HG03575 (cell line): ENCODE measurements at regions not wholly inside any gene's neighbourhood (a gene's known extent, or its start where the extent isn't known, plus 50 kb on each side); places are given as distances from the start of the nearest gene placed in this dataset.
"Not testable (repeated sequence)": the region's sequence is repeated elsewhere in the genome, so short reads cannot be mapped to it uniquely, and the experiment has no call there.

Experiments
- ATAC-seq: cut with Tn5 transposase; IDR thresholded peaks from one replicate; pipeline ENCODE4 v1.9.1; 2021; ENCODE audit not compliant: unreplicated experiment, insufficient number of reproducible peaks, low FRiP score; ENCODE audit errors: extremely low read depth

DNA sequence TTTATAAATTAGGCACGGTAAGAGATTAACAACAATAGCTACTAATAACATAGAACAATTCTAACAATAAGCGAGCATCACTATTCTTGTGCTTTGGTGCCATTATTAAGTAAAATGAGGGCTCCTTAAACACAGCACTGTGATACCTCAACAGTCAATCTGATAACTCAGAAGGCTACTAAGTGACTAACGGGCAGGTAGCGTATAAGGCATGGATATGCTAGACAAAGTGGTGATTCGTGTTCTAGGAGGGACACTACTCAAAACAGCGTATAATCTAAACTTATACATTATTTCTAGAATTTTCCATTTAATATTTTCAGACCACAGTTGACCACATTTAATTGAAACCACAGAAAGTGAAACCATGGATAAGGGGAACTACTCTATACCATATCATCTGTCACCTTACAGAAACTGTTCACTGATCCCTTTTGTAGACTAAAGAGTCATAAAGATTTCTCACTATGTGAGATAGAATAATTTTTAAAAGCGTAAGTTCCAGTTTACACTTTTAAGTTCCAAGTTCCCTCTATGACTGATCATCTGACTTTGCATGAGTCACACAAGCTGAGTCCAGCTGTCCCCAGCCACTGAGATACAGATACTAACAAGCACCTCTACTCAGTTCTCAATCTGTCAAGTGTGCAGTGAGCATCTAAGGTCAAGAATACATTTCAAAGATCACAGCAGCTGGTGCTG is 181.9 kb downstream of the SPATA31A6 start:
- peak; percentile 80 for ATAC-seq

DNA sequence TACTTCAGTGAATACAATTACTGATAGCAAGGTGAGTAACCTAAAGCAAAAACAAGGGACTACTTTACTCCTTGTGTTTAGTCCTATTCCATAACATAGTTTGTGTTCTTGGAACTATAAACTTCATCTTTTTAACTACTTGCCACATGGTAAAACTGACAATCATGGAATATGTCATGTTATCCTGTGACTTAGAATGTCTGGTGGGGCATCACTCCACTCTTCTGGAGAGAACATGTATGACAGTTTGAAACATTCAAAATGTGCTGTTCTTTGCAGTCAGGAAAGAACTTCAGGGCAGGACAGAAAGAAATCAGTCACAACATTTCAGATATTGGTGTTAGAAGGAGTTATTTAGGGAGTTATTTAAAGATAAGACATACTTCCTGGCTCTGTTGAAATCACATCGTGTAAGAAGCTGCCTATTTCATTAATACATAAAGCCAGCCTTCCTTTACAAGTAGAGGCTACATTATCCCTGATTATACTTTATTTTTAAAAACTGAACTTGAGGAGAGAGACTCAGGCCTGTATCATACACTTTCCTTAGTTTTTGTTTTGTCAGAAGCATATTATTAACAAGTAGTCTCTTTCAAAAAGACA is 184.9 kb downstream of the SPATA31A6 start:
- not testable (repeated sequence) for ATAC-seq

DNA sequence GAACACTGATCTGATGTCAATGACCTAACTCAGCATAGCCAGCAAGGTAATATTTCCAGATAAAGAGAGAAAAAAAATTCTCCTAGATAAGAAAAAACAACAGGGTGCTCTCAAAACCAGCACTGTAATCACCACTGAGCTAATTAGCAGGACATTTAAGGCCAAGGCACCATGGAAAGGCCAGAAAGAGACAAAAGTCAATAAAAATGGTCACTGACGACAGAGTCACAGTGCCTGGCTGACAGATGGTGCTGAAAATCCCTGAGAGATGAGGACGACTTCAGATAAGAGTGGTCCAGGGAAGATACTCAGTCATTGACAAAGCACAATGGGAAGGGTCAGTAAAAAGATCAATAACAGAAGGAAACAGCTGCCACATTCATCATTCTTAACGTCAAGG is 186.7 kb downstream of the SPATA31A6 start:
- not testable (repeated sequence) for ATAC-seq

DNA sequence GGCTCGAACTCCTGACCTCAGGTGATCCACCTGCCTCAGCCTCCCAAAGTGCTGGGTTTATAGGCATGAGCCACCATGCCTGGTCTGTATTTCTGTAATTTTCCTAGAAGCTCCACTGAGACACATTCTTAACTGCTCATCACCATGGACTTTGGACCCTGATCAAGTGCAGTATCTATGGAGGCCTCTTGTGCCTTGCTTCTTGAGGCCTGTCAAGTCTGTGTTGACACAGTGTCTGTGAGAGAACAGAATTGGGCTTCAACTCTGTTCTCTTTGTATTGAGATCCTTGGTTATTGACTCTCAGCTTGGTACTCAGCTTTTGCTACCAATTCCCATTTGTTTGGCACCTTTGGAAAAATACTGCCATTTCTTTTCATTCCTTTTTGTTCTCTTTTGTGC is 188.0 kb downstream of the SPATA31A6 start:
- not testable (repeated sequence) for ATAC-seq

DNA sequence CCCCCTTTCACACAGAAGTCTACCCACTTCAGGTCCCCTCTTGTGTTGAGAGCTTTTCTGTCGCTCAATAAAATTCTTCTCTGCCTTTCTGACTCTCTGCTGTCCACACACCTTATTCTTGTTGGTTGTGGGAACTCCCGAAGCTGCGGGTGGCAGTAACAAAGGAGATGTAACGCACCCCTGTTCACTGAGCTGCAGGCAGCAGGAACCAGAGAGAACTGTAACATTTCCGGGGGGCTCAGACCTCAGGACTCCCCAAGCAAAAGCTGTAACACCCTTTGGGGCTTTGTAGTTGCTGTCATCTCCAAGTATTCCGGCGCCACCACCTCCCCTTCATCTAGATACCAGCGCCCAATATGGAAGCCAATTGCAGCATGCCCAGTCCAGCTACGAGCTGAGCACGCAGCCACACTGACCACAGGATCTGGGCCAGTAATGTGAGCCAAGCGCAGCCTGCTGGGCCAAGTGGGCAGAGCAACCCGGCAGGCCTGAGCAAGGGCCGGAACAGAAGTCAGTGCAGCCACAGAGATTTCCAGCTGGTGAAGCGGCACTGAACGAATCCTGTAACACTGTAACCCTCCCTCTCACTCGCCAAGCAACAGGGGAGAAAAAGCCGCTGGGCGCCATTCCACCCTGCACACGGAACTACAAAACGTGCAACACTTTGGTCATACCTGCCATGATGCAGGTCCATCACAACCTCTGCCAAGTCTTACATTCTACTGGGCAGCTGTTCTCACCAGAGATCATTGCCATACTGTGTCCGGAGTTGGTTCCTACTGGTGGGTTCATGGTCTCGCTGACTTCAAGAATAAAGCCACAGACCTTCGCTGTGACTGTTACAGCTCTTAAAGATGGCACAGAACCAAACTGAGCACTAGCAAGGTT is 194.3 kb downstream of the SPATA31A6 start:
- not testable (repeated sequence) for ATAC-seq

DNA sequence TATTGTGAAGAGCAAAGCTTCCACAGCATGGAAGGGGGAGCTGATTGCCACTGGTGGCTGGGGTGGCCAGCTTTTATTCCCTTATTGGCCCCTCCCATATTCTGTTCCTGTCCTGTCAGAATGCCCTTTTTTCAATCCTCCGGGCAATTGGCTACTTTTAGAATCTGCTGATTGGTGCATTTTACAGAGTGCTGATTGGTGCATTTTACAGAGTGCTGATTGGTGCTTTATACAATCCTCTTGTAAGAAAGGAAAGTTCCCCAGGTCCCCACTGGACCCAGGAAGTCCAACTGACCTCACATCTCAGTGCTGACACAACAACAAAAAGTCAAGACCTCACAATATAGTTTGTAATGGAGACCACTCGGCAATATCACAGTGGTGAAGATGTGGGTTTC is 195.0 kb downstream of the SPATA31A6 start:
- no peak for ATAC-seq

DNA sequence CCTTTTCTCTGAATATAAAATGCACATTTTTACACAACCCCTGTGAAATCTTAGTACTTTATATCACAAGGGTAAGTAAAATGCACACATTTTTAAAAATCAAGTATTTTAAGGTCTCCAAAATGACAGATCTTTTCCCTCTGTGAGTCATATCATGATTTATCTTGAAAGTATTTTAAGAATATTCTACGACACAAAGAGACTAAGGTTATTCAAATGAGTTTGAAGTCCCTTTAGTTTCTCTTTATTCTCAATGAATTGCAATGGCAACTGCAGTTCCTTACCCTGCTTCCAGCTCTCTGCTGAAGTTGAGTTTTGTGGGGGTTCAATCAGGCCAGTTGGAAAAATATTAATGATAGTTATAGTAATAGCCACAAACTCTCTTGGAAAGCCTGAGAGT is 196.1 kb downstream of the SPATA31A6 start:
- not testable (repeated sequence) for ATAC-seq

DNA sequence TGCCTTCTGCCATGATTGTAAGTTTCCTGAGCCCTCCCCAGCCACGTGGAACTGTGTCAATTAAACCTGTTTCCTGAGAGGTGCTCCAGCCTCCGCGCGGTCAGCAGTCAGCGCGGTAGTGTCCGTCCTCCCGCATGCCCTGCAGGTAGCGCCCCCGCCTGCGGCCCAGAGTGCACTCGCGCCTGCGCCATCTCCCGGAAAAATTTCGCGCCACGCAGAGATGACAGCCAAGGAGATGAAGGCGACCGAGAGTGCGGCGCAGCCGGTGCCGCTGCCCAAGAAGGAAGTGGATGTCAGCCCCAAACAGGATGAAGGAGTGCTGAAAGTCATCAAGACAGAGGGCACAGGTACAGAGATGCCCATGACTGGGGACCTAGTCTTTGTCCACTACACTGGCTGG is 201.1 kb downstream of the SPATA31A6 start:
- not testable (repeated sequence) for ATAC-seq

DNA sequence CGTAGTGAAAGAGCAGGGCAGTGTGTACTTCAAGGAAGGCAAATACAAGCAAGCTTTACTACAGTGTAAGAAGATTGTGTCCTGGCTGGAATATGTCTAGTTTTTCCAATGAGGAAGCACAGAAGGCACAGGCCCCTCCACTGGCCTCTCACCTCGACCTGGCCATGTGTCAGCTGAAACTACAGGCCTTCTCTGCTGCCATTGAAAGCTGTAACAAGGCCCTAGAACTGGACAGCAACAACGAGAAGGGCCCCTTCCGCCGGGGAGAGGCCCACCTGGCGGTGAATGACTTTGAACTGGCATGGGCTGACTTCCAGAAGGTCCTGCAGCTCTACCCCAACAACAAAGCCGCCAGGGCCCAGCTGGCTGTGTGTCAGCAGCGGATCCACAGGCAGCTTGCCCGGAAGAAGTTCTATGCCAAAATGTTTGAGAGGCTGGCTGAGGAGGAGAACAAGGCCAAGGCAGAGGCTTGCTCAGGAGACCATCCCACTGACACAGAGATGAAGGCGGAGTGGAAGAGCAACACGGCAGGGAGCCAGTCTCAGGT is 202.2 kb downstream of the SPATA31A6 start:
- ATAC-seq = not testable (repeated sequence)

DNA sequence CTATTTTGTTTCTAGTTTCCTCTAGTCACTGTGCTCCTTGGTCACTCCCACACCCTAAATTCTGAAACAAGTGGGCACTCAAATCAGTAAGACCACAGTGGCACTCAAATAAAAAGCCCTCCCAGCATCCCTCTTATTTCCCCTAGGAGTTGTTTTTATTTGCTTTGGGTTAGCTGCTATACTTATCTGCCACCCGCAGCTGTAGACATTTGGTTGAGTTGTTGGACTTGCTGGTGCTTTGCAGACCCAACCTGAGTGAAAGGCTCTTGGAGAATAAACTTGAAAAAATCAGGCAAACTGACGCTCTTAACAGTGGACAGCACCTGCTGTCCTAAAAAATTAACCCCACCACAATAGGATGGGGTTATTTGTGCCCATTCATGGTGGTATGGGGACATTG is 203.0 kb downstream of the SPATA31A6 start:
- ATAC-seq = no peak

DNA sequence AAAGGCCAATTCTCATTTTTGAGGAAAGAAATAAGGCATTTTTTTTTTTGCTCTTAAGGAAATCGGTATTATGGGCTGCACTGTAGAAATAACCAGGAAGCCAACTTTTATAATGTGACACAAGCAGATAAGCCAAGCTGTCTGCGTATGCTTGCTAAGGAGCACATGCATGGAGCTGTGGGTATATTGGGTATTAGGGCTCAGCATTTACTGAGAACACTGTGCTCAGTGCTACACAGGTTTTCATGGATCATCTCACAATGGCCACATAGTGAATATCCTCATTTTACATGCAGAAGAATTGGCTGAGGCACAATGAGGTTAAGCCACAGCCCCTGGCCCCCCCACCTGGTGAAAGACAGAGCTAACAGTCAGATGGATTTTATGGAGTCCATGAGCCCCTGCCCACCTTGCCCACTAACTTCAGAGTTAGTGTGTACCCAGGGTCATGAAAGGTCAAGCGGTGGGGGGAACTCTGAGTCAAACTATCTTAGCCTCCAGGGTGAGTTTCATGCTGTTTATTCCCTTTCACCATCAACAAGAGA is 204.8 kb downstream of the SPATA31A6 start:
- ATAC-seq = no peak

DNA sequence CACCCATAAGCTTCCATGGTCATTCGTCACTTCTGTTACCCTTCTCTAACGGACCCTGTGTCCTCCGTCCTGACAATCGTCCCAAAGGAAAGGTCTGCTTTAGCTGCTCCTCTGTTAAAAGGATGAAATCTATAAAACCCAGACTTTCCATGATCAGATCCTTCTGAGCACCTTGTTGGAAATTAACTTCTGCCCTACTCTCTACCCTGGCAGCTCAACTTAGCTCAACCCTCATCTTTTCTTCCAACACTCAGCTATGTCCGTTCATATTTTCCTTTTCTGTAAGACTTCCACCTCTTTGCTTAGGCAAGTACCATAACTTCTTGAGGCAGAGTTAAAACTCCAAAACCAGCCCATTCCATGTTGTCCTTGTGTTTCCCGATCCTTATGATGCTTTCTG is 205.4 kb downstream of the SPATA31A6 start:
- ATAC-seq = no peak

DNA sequence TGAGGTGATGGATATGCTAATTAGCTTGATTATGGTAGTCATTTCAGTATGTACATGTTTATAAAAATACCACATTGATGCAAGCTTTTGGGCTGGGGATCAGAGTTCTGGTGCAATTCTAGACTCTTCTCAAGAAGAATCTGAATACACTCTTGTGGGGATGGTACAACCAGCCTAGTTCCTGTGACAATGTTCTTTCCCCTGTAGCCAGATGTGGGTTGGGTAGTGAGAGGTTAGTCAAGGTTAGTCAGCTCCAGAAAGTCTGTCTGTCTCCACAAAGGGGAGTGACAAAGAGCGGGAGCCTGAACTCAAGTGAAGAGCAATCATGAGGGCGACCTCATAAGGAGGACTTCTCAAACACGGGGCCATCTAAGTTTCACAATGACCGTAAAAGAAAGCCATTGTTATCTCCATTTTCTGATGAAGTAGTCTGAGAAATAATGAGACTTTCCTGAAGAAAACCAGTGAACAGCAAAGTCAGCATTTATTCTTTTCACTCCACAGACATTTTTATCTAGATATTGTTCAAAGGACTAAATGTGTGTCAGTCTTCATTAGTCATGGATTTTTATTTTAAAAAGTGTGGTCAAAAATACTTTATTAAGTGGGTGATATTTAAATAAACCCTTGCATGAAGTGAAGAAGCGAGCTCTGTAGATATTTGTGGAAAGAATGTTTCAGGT is 209.5 kb downstream of the SPATA31A6 start:
- not testable (repeated sequence) for ATAC-seq

DNA sequence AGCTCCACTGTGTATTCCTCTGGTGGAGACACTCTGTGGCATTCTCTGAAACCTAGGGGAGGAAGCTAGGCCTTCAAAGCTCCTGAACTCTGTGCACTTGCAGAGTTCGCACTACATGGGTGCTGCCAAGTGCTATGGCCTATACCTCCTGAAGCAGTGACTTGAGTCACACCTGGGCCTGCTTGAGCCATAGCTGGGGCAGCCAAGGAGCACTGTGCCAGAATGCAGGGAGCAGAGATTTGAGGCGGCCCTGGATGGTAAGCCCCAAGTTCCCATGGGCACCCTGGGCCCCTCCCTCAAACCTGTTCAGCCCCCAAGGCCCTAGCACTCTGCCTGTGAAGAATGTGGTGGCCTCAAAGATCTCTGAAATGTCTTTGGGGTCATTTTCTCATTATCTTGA is 212.9 kb downstream of the SPATA31A6 start:
- no peak for ATAC-seq

DNA sequence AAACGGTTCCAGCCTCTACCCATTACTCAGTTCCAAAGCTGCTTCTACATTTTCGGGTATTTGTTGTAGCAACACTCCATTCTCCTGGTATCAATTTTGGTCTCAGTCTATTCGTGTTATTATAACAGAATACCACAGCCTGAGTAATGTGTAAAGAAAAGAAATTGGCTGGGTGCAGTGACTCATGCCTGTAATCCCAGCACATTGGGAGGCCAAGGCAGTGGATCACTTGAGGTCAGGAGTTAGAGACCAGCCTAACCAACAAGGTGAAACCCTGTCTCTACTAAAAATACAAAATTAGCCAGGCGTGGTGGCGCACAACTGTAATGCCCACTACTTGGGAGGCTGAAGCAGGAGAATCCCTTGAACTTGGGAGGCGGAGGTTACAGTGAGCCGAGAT is 213.9 kb downstream of the SPATA31A6 start:
- not testable (repeated sequence) for ATAC-seq

DNA sequence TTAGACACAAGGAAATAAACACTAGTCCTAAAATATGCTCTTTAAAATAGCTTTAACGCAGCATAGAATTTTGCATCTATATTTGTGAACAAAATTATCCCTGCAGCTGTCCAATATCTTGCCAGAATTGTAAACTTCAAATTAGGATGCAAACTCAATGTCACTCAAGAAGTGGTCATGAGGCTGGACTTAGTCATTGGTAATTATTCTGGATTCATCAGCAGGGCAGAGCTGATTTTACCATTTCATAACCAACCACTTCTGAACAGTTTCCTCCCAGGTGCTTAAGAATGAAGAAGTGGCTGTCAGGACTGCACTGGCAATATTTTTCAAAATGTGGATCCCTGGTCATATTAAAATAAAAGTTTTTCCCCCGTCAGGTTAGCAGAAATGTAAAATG is 219.5 kb downstream of the SPATA31A6 start:
- not testable (repeated sequence) for ATAC-seq

DNA sequence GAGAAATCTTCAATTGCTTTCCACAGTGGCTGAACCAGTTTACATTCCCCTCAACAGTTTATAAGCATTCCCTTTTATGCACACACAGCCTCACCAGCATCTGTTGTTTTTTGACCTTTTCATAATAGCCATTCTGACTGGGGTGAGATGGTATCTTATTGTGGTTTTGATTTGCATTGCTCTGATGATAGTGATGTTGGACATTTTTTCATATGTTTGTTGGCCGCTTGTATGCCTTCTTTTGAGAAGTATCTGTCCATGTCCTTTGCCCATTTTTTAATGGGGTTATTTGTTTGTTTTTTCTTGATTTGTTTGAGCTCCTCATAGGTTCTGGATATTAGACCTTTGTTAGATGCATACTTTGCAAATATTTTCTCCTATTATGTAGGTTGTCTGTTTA is 226.1 kb downstream of the SPATA31A6 start:
- ATAC-seq = not testable (repeated sequence)

DNA sequence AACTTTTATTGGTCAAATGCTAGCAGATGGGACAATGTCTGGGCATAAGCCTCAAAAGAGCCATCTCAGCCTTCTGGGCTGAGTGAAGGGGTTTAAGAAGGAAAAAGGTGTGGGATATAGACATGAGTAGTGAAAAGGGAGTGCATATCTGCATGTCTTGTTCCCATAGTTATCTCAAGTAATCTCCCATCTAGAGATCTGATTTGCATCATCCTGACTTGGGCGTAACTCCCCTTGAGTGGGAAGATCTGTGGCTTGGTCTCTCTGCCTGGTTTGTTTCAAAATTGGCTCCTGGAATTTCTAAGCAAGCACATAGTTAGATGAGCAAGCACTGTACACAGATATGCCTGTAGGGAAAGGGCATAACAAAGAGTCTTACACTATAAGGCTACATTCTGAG is 228.9 kb downstream of the SPATA31A6 start:
- ATAC-seq = not testable (repeated sequence)

DNA sequence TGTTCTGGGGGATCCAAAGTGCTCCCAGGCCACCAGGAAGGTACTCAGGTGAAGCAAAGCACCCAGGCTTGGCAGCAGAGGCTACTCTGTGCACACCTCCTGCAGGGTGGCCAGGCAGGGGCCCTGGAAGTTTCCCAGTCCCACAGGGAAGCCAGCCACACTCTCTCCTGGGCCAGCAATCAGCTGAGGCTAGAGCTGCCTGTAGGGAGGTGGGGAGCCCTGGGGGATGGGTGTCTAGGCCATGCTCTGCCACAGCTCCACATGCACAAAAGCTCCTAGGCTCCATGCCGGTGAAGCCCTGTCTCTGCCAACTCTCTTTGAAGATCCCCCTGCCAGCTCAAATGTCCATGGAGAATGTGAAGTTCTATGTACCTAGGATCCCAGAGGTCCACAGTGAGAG is 231.4 kb downstream of the SPATA31A6 start:
- ATAC-seq = not testable (repeated sequence)
